Loucy (cell line): ENCODE measurements at regions not wholly inside any gene's neighbourhood (a gene's known extent, or its start where the extent isn't known, plus 50 kb on each side); places are given as distances from the start of the nearest gene placed in this dataset.

Experiments used
- H2AFZ ChIP-seq: fragments of 200-600 bp; sonication (generic); 2 replicates; pipeline ENCODE4 v1.6.0; 2016; ENCODE audit warnings: antibody characterized with exemption, mild to moderate bottlenecking, low read length, moderate library complexity
- H3F3A ChIP-seq: fragments of 200-600 bp; 2 replicates; pipeline ENCODE4 v1.6.0; 2016; ENCODE audit warnings: antibody characterized with exemption, low read depth, mild to moderate bottlenecking
- H3K27me3 ChIP-seq: fragments of 200-600 bp; sonication (generic); 2 replicates; pipeline ENCODE4 v1.6.1; 2014; ENCODE audit warnings: low read length, mild to moderate bottlenecking; ENCODE audit not compliant: insufficient read depth, poor library complexity, severe bottlenecking
- H3K36me3 ChIP-seq: fragments of 200-600 bp; sonication (generic); 2 replicates; pipeline ENCODE4 v1.6.1; 2016; ENCODE audit warnings: low read length; ENCODE audit not compliant: insufficient read depth
- H3K4me1 ChIP-seq: fragments of 200-600 bp; sonication (generic); 2 replicates; pipeline ENCODE4 v1.5.1; 2014; ENCODE audit warnings: low read length, mild to moderate bottlenecking; ENCODE audit not compliant: insufficient read depth, poor library complexity, severe bottlenecking
- H3K4me2 ChIP-seq: fragments of 200-600 bp; sonication (generic); 2 replicates; pipeline ENCODE4 v1.6.0; 2014; ENCODE audit warnings: antibody characterized with exemption, low read length, low read depth, mild to moderate bottlenecking; ENCODE audit not compliant: poor library complexity, severe bottlenecking
- H3K4me3 ChIP-seq: fragments of 200-600 bp; sonication (generic); 2 replicates; pipeline ENCODE4 v1.5.1; 2014; ENCODE audit warnings: low read length, mild to moderate bottlenecking, mixed read lengths; ENCODE audit not compliant: poor library complexity, severe bottlenecking
- H3K79me2 ChIP-seq: fragments of 200-600 bp; sonication (generic); 2 replicates; pipeline ENCODE4 v1.6.1; 2014; ENCODE audit warnings: low read length; ENCODE audit not compliant: insufficient read depth
- H3K9ac ChIP-seq: fragments of 200-600 bp; sonication (generic); 2 replicates; pipeline ENCODE4 v1.6.0; 2014; ENCODE audit warnings: mild to moderate bottlenecking, low read depth, low read length, moderate library complexity; ENCODE audit not compliant: poor library complexity, severe bottlenecking
- H3K9me2 ChIP-seq: fragments of 200-600 bp; sonication (generic); replicated peaks from 2 replicates; pipeline ENCODE4 v1.6.1; 2016; ENCODE audit warnings: low read depth, low read length, mixed read lengths
- H3K9me3 ChIP-seq: fragments of 200-600 bp; sonication (generic); 2 replicates; pipeline ENCODE4 v1.6.1; 2014; ENCODE audit warnings: mild to moderate bottlenecking, antibody characterized with exemption, low read length, low read depth; ENCODE audit not compliant: insufficient read depth
- H4K20me1 ChIP-seq: fragments of 200-600 bp; sonication (generic); 2 replicates; pipeline ENCODE4 v1.6.0; 2014; ENCODE audit warnings: antibody characterized with exemption, low read length, mild to moderate bottlenecking; ENCODE audit not compliant: insufficient read depth, poor library complexity, severe bottlenecking
- EZH2phosphoT487 ChIP-seq: fragments of 200-600 bp; IDR thresholded peaks from 2 replicates; pipeline ENCODE4 v1.6.1; 2018; ENCODE audit warnings: antibody characterized with exemption, mild to moderate bottlenecking, moderate library complexity, borderline replicate concordance
- TF ChIP-seq, protein P1 (sequence below): fragments of 200-600 bp; sonication (generic); conservative IDR thresholded peaks from 2 replicates; pipeline ENCODE4 v1.5.1; 2014; ENCODE audit warnings: mild to moderate bottlenecking, antibody characterized with exemption, low read length

DNA sequence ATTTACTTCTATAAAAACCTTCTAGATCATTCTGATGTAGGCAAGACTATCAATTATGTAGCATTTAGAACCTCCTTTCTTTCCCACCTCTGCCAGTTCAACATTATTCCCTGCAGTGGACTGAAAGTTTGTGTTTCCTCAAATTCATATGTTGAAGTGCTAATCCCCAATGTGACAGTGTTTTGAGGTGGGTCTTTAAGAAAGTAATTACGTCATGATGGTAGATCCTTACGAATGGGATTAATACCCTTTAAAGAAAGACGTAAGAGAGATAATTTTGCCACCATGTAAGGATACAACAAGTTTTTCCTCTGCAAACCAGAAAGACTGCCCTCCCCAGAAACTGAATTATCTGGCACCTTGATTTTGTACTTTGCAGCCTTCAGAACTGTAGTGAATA lies 1489.7 kb upstream of the SEL1L start:
- no peaks in the 10 kb centered on the region for H3K79me2 ChIP-seq
- H3K4me1 ChIP-seq, result no peaks in the 10 kb centered on the region
- H3K9me3 ChIP-seq, result no peaks in the 10 kb centered on the region
- H3K4me3 ChIP-seq, result no peak overlapping the region
- H3K9ac ChIP-seq, result no peak overlapping the region
- no peak for TF ChIP-seq EZH2phosphoT487
- TF ChIP-seq, protein P1, sequence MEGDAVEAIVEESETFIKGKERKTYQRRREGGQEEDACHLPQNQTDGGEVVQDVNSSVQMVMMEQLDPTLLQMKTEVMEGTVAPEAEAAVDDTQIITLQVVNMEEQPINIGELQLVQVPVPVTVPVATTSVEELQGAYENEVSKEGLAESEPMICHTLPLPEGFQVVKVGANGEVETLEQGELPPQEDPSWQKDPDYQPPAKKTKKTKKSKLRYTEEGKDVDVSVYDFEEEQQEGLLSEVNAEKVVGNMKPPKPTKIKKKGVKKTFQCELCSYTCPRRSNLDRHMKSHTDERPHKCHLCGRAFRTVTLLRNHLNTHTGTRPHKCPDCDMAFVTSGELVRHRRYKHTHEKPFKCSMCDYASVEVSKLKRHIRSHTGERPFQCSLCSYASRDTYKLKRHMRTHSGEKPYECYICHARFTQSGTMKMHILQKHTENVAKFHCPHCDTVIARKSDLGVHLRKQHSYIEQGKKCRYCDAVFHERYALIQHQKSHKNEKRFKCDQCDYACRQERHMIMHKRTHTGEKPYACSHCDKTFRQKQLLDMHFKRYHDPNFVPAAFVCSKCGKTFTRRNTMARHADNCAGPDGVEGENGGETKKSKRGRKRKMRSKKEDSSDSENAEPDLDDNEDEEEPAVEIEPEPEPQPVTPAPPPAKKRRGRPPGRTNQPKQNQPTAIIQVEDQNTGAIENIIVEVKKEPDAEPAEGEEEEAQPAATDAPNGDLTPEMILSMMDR, result no peak
- H3K36me3 ChIP-seq, result no peaks in the 10 kb centered on the region
- H3K27me3 ChIP-seq, result no peaks in the 10 kb centered on the region
- no peaks in the 10 kb centered on the region for H4K20me1 ChIP-seq
- H3K9me2 ChIP-seq, result no peaks in the 10 kb centered on the region
- H2AFZ ChIP-seq, result no peak overlapping the region
- H3F3A ChIP-seq, result no peaks in the 10 kb centered on the region
- no peak overlapping the region for H3K4me2 ChIP-seq

DNA sequence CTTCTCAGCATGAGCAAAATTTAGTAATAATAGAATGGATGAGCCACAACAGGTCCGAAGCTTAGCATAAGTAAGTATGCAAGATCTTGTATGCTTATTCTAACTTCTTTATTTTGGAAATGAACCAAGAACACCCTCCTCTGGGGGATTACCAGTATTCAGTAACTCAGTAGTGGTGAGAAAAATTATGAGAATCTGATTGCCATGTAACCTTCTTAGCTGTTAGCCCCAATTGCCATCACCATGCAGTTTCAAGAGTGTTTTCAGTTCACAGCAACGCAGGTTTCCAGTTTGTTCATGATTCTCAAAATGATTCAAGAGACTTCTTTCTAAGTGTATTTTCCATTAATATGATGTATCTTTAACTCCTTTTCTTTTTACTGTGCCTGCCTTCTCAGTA lies 1507.6 kb upstream of the SEL1L start:
- Histone ChIP-seq H3F3A (no peaks in the 10 kb centered on the region), H3K4me2 (no peak overlapping the region), H3K36me3 (no peaks in the 10 kb centered on the region), H3K4me3 (no peak overlapping the region), H3K9me2 (no peaks in the 10 kb centered on the region), H4K20me1 (no peaks in the 10 kb centered on the region), H3K9ac (no peak overlapping the region), H3K27me3 (no peaks in the 10 kb centered on the region), H3K79me2 (no peaks in the 10 kb centered on the region), H2AFZ (no peak overlapping the region), H3K9me3 (no peaks in the 10 kb centered on the region), H3K4me1 (no peaks in the 10 kb centered on the region)
- TF ChIP-seq, protein P1, result no peak
- TF ChIP-seq EZH2phosphoT487, result no peak

DNA sequence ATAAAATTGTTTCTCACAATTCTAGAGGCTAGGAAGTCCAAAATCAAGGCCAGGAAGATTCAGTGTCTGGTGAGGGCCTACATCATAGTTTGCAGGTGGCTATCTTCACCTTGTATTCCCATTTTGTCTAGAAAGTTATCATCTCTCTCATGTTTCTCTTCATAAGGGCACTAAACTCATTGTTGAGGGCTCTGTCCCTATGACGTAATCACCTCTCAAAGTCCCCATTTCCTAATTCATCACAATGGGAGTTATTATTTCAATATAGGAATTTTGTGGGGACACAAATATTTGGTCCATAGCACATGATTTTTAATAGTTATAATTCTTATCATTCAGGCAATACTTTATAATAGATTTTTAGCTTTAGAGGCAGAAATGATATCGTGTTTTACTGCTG lies 1509.2 kb upstream of the SEL1L start:
- Histone ChIP-seq H3F3A (no peaks in the 10 kb centered on the region), H3K9me3 (no peaks in the 10 kb centered on the region), H4K20me1 (no peaks in the 10 kb centered on the region), H3K79me2 (no peaks in the 10 kb centered on the region), H3K9me2 (no peaks in the 10 kb centered on the region), H3K27me3 (no peaks in the 10 kb centered on the region), H2AFZ (no peak overlapping the region), H3K4me3 (no peak overlapping the region), H3K9ac (no peak overlapping the region), H3K4me1 (no peaks in the 10 kb centered on the region), H3K36me3 (no peaks in the 10 kb centered on the region), H3K4me2 (no peak overlapping the region)
- TF ChIP-seq EZH2phosphoT487, result no peak
- TF ChIP-seq, protein P1, result no peak
